ENCODE measurements at regions not wholly inside any gene's neighbourhood (a gene's known extent, or its start where the extent isn't known, plus 50 kb on each side); places are given as distances from the start of the nearest gene placed in this dataset.
"Not testable (repeated sequence)": the region's sequence is repeated elsewhere in the genome, so short reads cannot be mapped to it uniquely, and the experiment has no call there.

DNA sequence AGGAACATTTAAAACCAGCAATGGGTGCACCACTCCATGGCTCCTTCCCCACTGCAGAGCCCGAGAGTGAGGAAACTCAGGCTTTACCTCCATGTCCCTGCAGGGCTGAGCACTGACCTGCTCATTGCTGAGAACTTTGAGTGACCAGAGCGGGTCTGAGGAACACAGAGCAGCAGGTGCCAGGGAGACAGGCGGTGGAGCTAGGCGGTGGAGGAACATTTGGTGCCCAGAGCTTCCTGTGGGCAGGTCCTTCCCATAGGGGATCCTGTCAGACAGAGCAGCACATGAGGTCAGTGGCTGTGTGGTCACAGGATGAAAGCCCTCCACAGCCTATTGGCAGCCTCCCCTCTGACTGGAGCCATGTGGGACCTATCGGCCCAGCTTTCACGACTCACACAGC, 538.5 kb downstream of the RPIA start:
- H3K4me2 ChIP-seq (ENCODE audit: insufficient read depth, low read length); DNase-seq (ENCODE audit: insufficient read length, low spot score, missing footprints); H4K20me1 ChIP-seq (ENCODE audit: insufficient read depth, low read length); H3K79me2 ChIP-seq (ENCODE audit: insufficient read depth, low read length); H3K4me1 ChIP-seq (ENCODE audit: insufficient read depth, low read length); H3K4me3 ChIP-seq (ENCODE audit: insufficient read depth, low read length); H3K9me3 ChIP-seq (ENCODE audit: low read depth, low read length); H2AFZ ChIP-seq (ENCODE audit: low read length); H3K36me3 ChIP-seq (ENCODE audit: insufficient read depth, low read length); H3K27me3 ChIP-seq (ENCODE audit: insufficient read depth, low read length); H3K27ac ChIP-seq (ENCODE audit: low read depth, low read length): not testable (repeated sequence)

DNA sequence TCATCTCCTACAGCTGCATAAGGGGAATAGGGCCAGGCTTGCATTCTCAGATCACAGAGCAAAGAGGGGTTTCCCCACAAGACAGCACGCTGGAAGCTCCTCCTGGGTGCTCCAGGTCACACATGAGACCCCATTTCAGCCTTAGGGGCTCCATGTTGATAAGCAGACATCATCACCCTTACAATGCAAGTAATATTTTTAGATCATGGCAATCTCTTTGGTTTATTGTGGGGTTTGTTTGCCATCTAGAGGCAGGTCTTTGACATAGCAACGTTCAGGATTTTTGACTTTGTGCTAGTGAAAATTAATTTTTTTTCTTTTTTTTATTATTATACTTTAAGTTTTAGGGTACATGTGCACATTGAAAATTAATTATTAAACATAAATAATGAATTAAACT, 539.8 kb downstream of the RPIA start:
- not testable (repeated sequence) for H4K20me1 ChIP-seq (ENCODE audit: insufficient read depth, low read length); DNase-seq (ENCODE audit: insufficient read length, low spot score, missing footprints); H3K4me2 ChIP-seq (ENCODE audit: insufficient read depth, low read length); H2AFZ ChIP-seq (ENCODE audit: low read length); H3K4me1 ChIP-seq (ENCODE audit: insufficient read depth, low read length); H3K27ac ChIP-seq (ENCODE audit: low read depth, low read length); H3K79me2 ChIP-seq (ENCODE audit: insufficient read depth, low read length); H3K4me3 ChIP-seq (ENCODE audit: insufficient read depth, low read length); H3K36me3 ChIP-seq (ENCODE audit: insufficient read depth, low read length); H3K9me3 ChIP-seq (ENCODE audit: low read depth, low read length); H3K27me3 ChIP-seq (ENCODE audit: insufficient read depth, low read length)

DNA sequence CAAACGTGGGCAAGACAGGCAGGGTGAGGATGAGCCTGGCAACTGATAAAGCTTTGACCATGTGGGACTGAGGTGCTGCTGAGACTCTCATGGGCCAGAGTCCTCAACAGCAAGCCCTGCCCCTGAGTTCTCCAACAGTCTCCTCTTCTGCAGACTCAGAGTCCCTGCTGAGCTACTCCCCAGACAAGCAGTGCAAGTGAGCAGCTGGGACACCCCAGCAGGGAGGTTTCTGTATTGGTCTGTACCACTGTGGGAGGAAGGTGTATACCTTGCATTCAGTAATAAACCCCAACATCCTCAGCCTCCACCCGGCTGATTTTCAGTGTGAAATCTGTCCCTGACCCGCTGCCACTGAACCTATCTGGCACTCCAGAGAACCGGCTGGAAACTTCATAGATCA, 542.5 kb downstream of the RPIA start:
- H2AFZ ChIP-seq (ENCODE audit: low read length); H3K4me2 ChIP-seq (ENCODE audit: insufficient read depth, low read length); H4K20me1 ChIP-seq (ENCODE audit: insufficient read depth, low read length); H3K79me2 ChIP-seq (ENCODE audit: insufficient read depth, low read length); H3K27me3 ChIP-seq (ENCODE audit: insufficient read depth, low read length); DNase-seq (ENCODE audit: insufficient read length, low spot score, missing footprints); H3K9me3 ChIP-seq (ENCODE audit: low read depth, low read length); H3K4me3 ChIP-seq (ENCODE audit: insufficient read depth, low read length); H3K36me3 ChIP-seq (ENCODE audit: insufficient read depth, low read length); H3K4me1 ChIP-seq (ENCODE audit: insufficient read depth, low read length); H3K27ac ChIP-seq (ENCODE audit: low read depth, low read length): not testable (repeated sequence)

DNA sequence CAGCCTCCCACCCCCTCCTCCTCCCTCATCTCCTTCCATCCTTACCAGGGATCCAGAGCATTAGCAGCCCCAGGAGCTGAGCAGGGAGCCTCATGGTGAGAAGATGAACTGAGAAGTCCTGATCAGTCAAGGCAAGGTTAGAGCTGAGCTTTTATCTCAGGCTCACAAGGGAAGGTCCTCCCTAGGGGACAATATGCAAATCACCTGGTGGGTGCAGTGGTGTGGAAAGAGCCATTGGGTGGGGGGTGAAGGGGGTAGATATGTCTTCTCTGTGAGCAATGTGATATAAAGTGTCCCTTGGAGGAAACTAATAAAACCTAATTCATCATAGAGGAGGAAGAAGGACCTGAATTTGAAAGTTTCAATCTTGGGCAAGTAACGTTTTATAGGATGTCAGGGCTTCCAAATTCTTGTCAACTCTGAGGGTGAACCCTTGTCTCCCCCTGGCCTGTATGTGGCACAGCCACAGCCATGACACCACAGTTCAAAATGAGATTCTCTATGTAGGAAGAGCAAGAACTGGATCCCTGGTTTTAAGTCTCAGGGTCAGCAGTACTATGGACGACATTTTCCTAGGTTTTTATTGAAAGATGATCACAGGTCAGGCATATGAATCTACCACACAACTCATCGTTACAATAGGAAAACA, 543.5 kb downstream of the RPIA start:
- H3K79me2 ChIP-seq (ENCODE audit: insufficient read depth, low read length); H3K4me2 ChIP-seq (ENCODE audit: insufficient read depth, low read length); H3K27me3 ChIP-seq (ENCODE audit: insufficient read depth, low read length); H3K36me3 ChIP-seq (ENCODE audit: insufficient read depth, low read length); H4K20me1 ChIP-seq (ENCODE audit: insufficient read depth, low read length); H3K27ac ChIP-seq (ENCODE audit: low read depth, low read length); H2AFZ ChIP-seq (ENCODE audit: low read length); H3K9me3 ChIP-seq (ENCODE audit: low read depth, low read length); DNase-seq (ENCODE audit: insufficient read length, low spot score, missing footprints); H3K4me3 ChIP-seq (ENCODE audit: insufficient read depth, low read length); H3K4me1 ChIP-seq (ENCODE audit: insufficient read depth, low read length): not testable (repeated sequence)

DNA sequence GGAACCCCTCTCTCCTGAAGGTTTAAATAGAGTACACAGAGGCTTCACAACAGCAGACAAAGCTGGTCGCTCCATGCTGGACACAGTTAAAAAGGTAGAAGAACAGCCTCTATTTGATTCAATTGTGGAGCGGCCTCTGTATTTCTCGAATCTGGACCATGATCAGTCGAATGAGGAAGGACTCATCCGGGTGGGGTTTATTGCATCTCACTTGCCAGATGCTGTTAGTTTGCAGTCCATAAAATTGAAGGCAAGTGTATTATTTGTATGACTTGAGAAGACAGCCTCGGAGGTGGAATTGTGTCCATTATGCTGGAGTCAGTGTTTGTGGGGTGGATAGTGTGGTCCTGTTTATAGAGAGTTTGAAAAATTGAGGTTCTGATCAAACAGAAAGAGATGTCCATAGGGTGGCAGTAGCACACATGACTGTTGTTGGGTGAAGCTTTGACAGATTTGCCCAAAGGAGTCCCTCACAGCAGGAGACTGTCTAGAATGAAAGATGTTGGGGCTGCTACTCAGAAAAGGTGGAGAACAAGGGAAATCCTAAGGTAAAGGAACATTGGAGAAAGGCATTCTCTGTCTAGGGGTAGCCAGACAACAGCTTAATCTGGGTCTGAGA, 545.5 kb downstream of the RPIA start:
- H3K79me2 ChIP-seq (ENCODE audit: insufficient read depth, low read length): not testable (repeated sequence)

DNA sequence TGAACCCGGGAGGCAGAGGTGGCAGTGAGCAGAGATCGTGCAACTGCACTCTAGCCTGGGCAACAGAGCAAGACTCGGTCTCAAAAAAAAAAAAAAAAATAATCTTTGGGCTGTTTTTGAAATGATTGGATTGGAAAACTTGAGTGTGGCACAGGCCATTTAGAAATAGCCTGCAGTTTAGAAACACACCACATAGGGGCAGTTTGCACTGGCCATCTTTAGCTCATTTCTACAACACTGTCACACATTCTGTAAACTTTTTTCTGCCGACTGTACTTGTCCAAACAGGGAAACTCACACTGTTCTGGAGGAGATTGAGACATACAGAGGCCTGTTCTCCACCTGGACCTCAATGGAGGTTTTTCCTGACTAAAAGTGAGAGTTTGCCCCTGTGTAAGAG, 546.3 kb downstream of the RPIA start:
- not testable (repeated sequence) for H3K9me3 ChIP-seq (ENCODE audit: low read depth, low read length); H3K79me2 ChIP-seq (ENCODE audit: insufficient read depth, low read length); H3K4me2 ChIP-seq (ENCODE audit: insufficient read depth, low read length); H3K27me3 ChIP-seq (ENCODE audit: insufficient read depth, low read length); H3K36me3 ChIP-seq (ENCODE audit: insufficient read depth, low read length); H4K20me1 ChIP-seq (ENCODE audit: insufficient read depth, low read length); DNase-seq (ENCODE audit: insufficient read length, low spot score, missing footprints); H3K4me1 ChIP-seq (ENCODE audit: insufficient read depth, low read length); H2AFZ ChIP-seq (ENCODE audit: low read length); H3K4me3 ChIP-seq (ENCODE audit: insufficient read depth, low read length); H3K27ac ChIP-seq (ENCODE audit: low read depth, low read length)

More for the DNA sequence above, 545.5 kb downstream of the RPIA start:
- not testable (repeated sequence) for H3K27ac ChIP-seq (ENCODE audit: low read depth, low read length); H3K36me3 ChIP-seq (ENCODE audit: insufficient read depth, low read length); H3K4me1 ChIP-seq (ENCODE audit: insufficient read depth, low read length); DNase-seq (ENCODE audit: insufficient read length, low spot score, missing footprints); H3K4me2 ChIP-seq (ENCODE audit: insufficient read depth, low read length); H3K4me3 ChIP-seq (ENCODE audit: insufficient read depth, low read length); H2AFZ ChIP-seq (ENCODE audit: low read length); H3K27me3 ChIP-seq (ENCODE audit: insufficient read depth, low read length); H3K9me3 ChIP-seq (ENCODE audit: low read depth, low read length); H4K20me1 ChIP-seq (ENCODE audit: insufficient read depth, low read length)
